GM23338 (cell line): ENCODE measurements at regions not wholly inside any gene's neighbourhood (a gene's known extent, or its start where the extent isn't known, plus 50 kb on each side); places are given as distances from the start of the nearest gene placed in this dataset.

Source experiments
- ATAC-seq: fragments of 200-7000 bp; cut with Tn5 transposase; 3 replicates; pipeline ENCODE4 v1.9.1; 2020
- DNase-seq: peaks from one replicate; pipeline ENCODE4 v3.0.0-alpha.2; 2015; ENCODE audit warnings: low spot score
- H2AFZ ChIP-seq: fragments of 200-600 bp; sonication (generic); 2 replicates; pipeline ENCODE4 v1.8.0; 2016; ENCODE audit warnings: antibody characterized with exemption, mild to moderate bottlenecking, moderate library complexity
- H3F3A ChIP-seq: fragments of 200-600 bp; sonication (generic); replicated peaks from 2 replicates; pipeline ENCODE4 v1.8.0; 2017; ENCODE audit warnings: antibody characterized with exemption, mixed run types, low read depth
- H3K27ac ChIP-seq: fragments of 200-600 bp; sonication (generic); 2 replicates; pipeline ENCODE4 v1.6.1; 2016; ENCODE audit warnings: low read depth
- H3K27me3 ChIP-seq: fragments of 200-600 bp; sonication (generic); 2 replicates; pipeline ENCODE4 v1.8.0; 2016; ENCODE audit warnings: mild to moderate bottlenecking, mixed run types, moderate library complexity; ENCODE audit not compliant: insufficient read depth
- H3K36me3 ChIP-seq: fragments of 200-600 bp; sonication (generic); 2 replicates; pipeline ENCODE4 v1.8.0; 2016; ENCODE audit warnings: mild to moderate bottlenecking; ENCODE audit not compliant: insufficient read depth
- H3K4me1 ChIP-seq: fragments of 200-600 bp; sonication (generic); 2 replicates; pipeline ENCODE4 v1.8.0; 2016; ENCODE audit warnings: mild to moderate bottlenecking, moderate library complexity; ENCODE audit not compliant: insufficient read depth
- H3K4me2 ChIP-seq: fragments of 200-600 bp; sonication (generic); 2 replicates; pipeline ENCODE4 v1.7.1; 2017; ENCODE audit warnings: mixed run types
- H3K4me3 ChIP-seq: fragments of 200-600 bp; sonication (generic); 2 replicates; pipeline ENCODE4 v1.6.1; 2016; ENCODE audit warnings: mixed run types
- H3K79me2 ChIP-seq: fragments of 200-600 bp; sonication (generic); replicated peaks from 2 replicates; pipeline ENCODE4 v1.8.0; 2017; ENCODE audit warnings: mild to moderate bottlenecking; ENCODE audit not compliant: insufficient read depth
- H3K9me2 ChIP-seq: fragments of 200-600 bp; sonication (generic); 2 replicates; pipeline ENCODE4 v1.8.0; 2017; ENCODE audit not compliant: insufficient read depth
- H4K20me1 ChIP-seq: fragments of 200-600 bp; sonication (generic); replicated peaks from 2 replicates; pipeline ENCODE4 v1.8.0; 2017; ENCODE audit warnings: mild to moderate bottlenecking; ENCODE audit not compliant: insufficient read depth
- H3K27ac Mint-ChIP-seq: 2 replicates; pipeline ENCODE4 v1.8.0; 2020; ENCODE audit warnings: inconsistent platforms, mild to moderate bottlenecking, moderate library complexity, mixed read lengths
- H3K27me3 Mint-ChIP-seq: 3 replicates; pipeline ENCODE4 v1.8.0; 2022; ENCODE audit warnings: low read depth, mild to moderate bottlenecking, moderate library complexity, mixed read lengths, inconsistent platforms; ENCODE audit not compliant: insufficient read depth, poor library complexity
- H3K36me3 Mint-ChIP-seq: 3 replicates; pipeline ENCODE4 v1.8.0; 2021; ENCODE audit warnings: low read depth, mild to moderate bottlenecking, inconsistent platforms, moderate library complexity, mixed read lengths
- H3K4me1 Mint-ChIP-seq: 3 replicates; pipeline ENCODE4 v1.8.0; 2020; ENCODE audit warnings: mild to moderate bottlenecking, inconsistent platforms, mixed read lengths
- H3K4me3 Mint-ChIP-seq: 3 replicates; pipeline ENCODE4 v1.8.0; 2021; ENCODE audit warnings: moderate library complexity, mild to moderate bottlenecking, inconsistent platforms, mixed read lengths
- H3K9me3 Mint-ChIP-seq: 3 replicates; pipeline ENCODE4 v1.8.0; 2020; ENCODE audit warnings: moderate library complexity, mild to moderate bottlenecking, inconsistent platforms, mixed read lengths
- EZH2 ChIP-seq: fragments of 200-600 bp; sonication (generic); IDR thresholded peaks from one replicate; pipeline ENCODE4 v1.8.0; 2017; ENCODE audit warnings: antibody characterized with exemption, mild to moderate bottlenecking, low read depth; ENCODE audit not compliant: unreplicated experiment
- JUNB ChIP-seq: IDR thresholded peaks from one replicate; pipeline ENCODE4 v1.6.1; 2016; ENCODE audit warnings: antibody characterized with exemption; ENCODE audit not compliant: unreplicated experiment
- ZNF331 ChIP-seq: fragments of 250-450 bp; sonication (Bioruptor Pico); IDR thresholded peaks from 2 replicates; pipeline ENCODE4 v1.5.0; 2020; ENCODE audit warnings: low read depth, mild to moderate bottlenecking, moderate library complexity
- ZNF462 ChIP-seq: fragments of 250-450 bp; sonication (Bioruptor Pico); IDR thresholded peaks from 2 replicates; pipeline ENCODE4 v1.5.0; 2020; ENCODE audit warnings: mild to moderate bottlenecking, moderate library complexity

- H3F3A ChIP-seq: no peaks in the 10 kb centered on the region
- Mint-ChIP-seq H3K27ac (no peak overlapping the region), H3K27me3 (peaks cover 1% of the 10 kb centered on the region), H3K4me3 (no peak overlapping the region), H3K4me1 (no peaks in the 10 kb centered on the region), H3K36me3 (no peaks in the 10 kb centered on the region), H3K9me3 (no peaks in the 10 kb centered on the region)
- H3K4me2 ChIP-seq: no peak overlapping the region
- no peak for DNase-seq
- peak overlapping the region; percentile 69; the same call in 1 of the 2 replicates for H2AFZ ChIP-seq
- H3K9me2 ChIP-seq: 0 out of 2 replicates have a peak, but pooled peaks cover 4% of the 10 kb centered on the region
- no peaks in the 10 kb centered on the region for H3K36me3 ChIP-seq
- TF ChIP-seq ZNF462 (CRISPR knock-in tag) (no peak), JUNB (no peak), ZNF331 (CRISPR knock-in tag) (no peak)
- ATAC-seq: no peak
- H3K4me3 ChIP-seq: no peak overlapping the region
- no peaks in the 10 kb centered on the region for H3K4me1 ChIP-seq
- H4K20me1 ChIP-seq: no peaks in the 10 kb centered on the region
- no peaks in the 10 kb centered on the region for H3K27me3 ChIP-seq
- H3K27ac ChIP-seq: no peak overlapping the region
- H3K79me2 ChIP-seq: no peaks in the 10 kb centered on the region
Measured at GRCh38 chr1:221919341-221919740, 177.5 kb upstream of the DUSP10 start.

- ATAC-seq: no peak
- no peaks in the 10 kb centered on the region for H3K36me3 ChIP-seq
- no peak overlapping the region for H3K27ac Mint-ChIP-seq
- no peaks in the 10 kb centered on the region for H3K27me3 ChIP-seq
- no peak overlapping the region for H3K27ac ChIP-seq
- H3K9me3 Mint-ChIP-seq: no peaks in the 10 kb centered on the region
- no peaks in the 10 kb centered on the region for H3K4me1 Mint-ChIP-seq
- no peak for DNase-seq
- no peak for TF ChIP-seq EZH2
- H3K9me2 ChIP-seq: 0 out of 2 replicates have a peak, but pooled peaks cover 4% of the 10 kb centered on the region
- no peaks in the 10 kb centered on the region for H3K79me2 ChIP-seq
- H3K4me3 Mint-ChIP-seq: no peak overlapping the region
- no peaks in the 10 kb centered on the region for H4K20me1 ChIP-seq
- no peak overlapping the region for H3K4me2 ChIP-seq
- no peaks in the 10 kb centered on the region for H3K4me1 ChIP-seq
- no peaks in the 10 kb centered on the region for H3F3A ChIP-seq
- H3K27me3 Mint-ChIP-seq: peaks cover 2% of the 10 kb centered on the region
- H3K4me3 ChIP-seq: no peak overlapping the region
- no peaks in the 10 kb centered on the region for H3K36me3 Mint-ChIP-seq
- no peak overlapping the region for H2AFZ ChIP-seq
Measured at GRCh38 chr1:221916176-221916575, 174.3 kb upstream of the DUSP10 start.
